NT2/D1 (cell line): ENCODE measurements at regions not wholly inside any gene's neighbourhood (a gene's known extent, or its start where the extent isn't known, plus 50 kb on each side); places are given as distances from the start of the nearest gene placed in this dataset.

ENCODE experiments used
- SUZ12 ChIP-seq: IDR thresholded peaks from 2 replicates; pipeline ENCODE4 v1.6.1; 2011; ENCODE audit not compliant: insufficient read length, insufficient read depth; ENCODE audit errors: extremely low read depth
- YY1 ChIP-seq: IDR thresholded peaks from 2 replicates; pipeline ENCODE4 v1.6.1; 2011; ENCODE audit not compliant: insufficient read length, insufficient read depth

GRCh38 chr5:164054461-164054860 lies 549.0 kb downstream of the MAT2B start:
- TF ChIP-seq YY1 (no peak), SUZ12 (no peak)
